Coronary artery (tissue), 2 donors: ENCODE measurements at regions not wholly inside any gene's neighbourhood (a gene's known extent, or its start where the extent isn't known, plus 50 kb on each side); places are given as distances from the start of the nearest gene placed in this dataset.
"Not testable (repeated sequence)": the region's sequence is repeated elsewhere in the genome, so short reads cannot be mapped to it uniquely, and the experiment has no call there.

ENCODE experiments used
- DNase-seq: peaks from one replicate; pipeline ENCODE4 v3.0.0-alpha.2; 2017; ENCODE audit warnings: low spot score
- H3K27ac ChIP-seq, 2 donors: fragments of 200-600 bp; sonication (generic); one replicate each; pipeline ENCODE4 v1.5.1; 2016 to 2019
- H3K4me3 ChIP-seq: fragments of 200-600 bp; sonication (generic); 2 replicates; pipeline ENCODE4 v1.5.1; 2016; ENCODE audit warnings: mild to moderate bottlenecking, moderate library complexity
- CTCF ChIP-seq: fragments of 200-600 bp; sonication (generic); IDR thresholded peaks from one replicate; pipeline ENCODE4 v1.5.1; 2019; ENCODE audit warnings: antibody characterized with exemption

- no peak for TF ChIP-seq CTCF
These were observed 74.9 kb upstream of the BMP5 start for GRCh38 chr6:55950071-55950814.

GRCh38 chr6:55943329-55943728 is 67.9 kb upstream of the BMP5 start:
- TF ChIP-seq CTCF: no peak
- H3K27ac ChIP-seq: no peak overlapping the region
- no peak overlapping the region for H3K4me3 ChIP-seq
- DNase-seq: no peak

More at GRCh38 chr6:55950071-55950814, 74.9 kb upstream of the BMP5 start:
- H3K4me3 ChIP-seq: no peak overlapping the region
- DNase-seq: no peak
- no peak overlapping the region for H3K27ac ChIP-seq

GRCh38 chr6:55941702-55942101 is 66.3 kb upstream of the BMP5 start:
- no peak for DNase-seq
- TF ChIP-seq CTCF: no peak
- Histone ChIP-seq H3K4me3 (no peak overlapping the region), H3K27ac (no peak overlapping the region)

- no peak for TF ChIP-seq CTCF
- no peak overlapping the region for H3K4me3 ChIP-seq
- DNase-seq: no peak
These were observed 62.7 kb upstream of the BMP5 start for GRCh38 chr6:55937951-55938690.

GRCh38 chr6:55937261-55937947 is 62.0 kb upstream of the BMP5 start:
- no peak overlapping the region for H3K27ac ChIP-seq
- no peak for DNase-seq
- H3K4me3 ChIP-seq: no peak overlapping the region
- TF ChIP-seq CTCF: no peak

More at GRCh38 chr6:55937951-55938690, 62.7 kb upstream of the BMP5 start:
- no peak overlapping the region for H3K27ac ChIP-seq

GRCh38 chr6:55931101-55931500 is 55.7 kb upstream of the BMP5 start:
- Histone ChIP-seq H3K4me3 (no peak overlapping the region), H3K27ac (no peak overlapping the region)
- DNase-seq: no peak
- TF ChIP-seq CTCF: no peak

- not testable (repeated sequence) for H3K27ac ChIP-seq, H3K4me3 ChIP-seq, DNase-seq
These were observed 52.3 kb upstream of the BMP5 start for GRCh38 chr6:55927713-55928112.
